GM19025 (cell line): ENCODE measurements at regions not wholly inside any gene's neighbourhood (a gene's known extent, or its start where the extent isn't known, plus 50 kb on each side); places are given as distances from the start of the nearest gene placed in this dataset.
"Not testable (repeated sequence)": the region's sequence is repeated elsewhere in the genome, so short reads cannot be mapped to it uniquely, and the experiment has no call there.

ENCODE experiments used
- ATAC-seq: cut with Tn5 transposase; IDR thresholded peaks from one replicate; pipeline ENCODE4 v1.9.1; 2021; ENCODE audit warnings: mild to moderate bottlenecking, low read depth, moderate library complexity; ENCODE audit not compliant: unreplicated experiment

GRCh38 chr12:67891596-67891995, 97.7 kb upstream of the IFNG-AS1 start:
- no peak for ATAC-seq

GRCh38 chr12:67892259-67893021, 96.8 kb upstream of the IFNG-AS1 start:
- no peak for ATAC-seq

- no peak for ATAC-seq
Measured at GRCh38 chr12:67893022-67893580, 96.1 kb upstream of the IFNG-AS1 start.

GRCh38 chr12:67900418-67900817, 88.8 kb upstream of the IFNG-AS1 start:
- not testable (repeated sequence) for ATAC-seq

GRCh38 chr12:67909091-67909531, 80.1 kb upstream of the IFNG-AS1 start:
- no peak for ATAC-seq

- no peak for ATAC-seq
Measured at GRCh38 chr12:67909681-67910080, 79.6 kb upstream of the IFNG-AS1 start.

- no peak for ATAC-seq
Measured at GRCh38 chr12:67910360-67911274, 78.6 kb upstream of the IFNG-AS1 start.

GRCh38 chr12:67911275-67911600, 78.0 kb upstream of the IFNG-AS1 start:
- ATAC-seq, result no peak

GRCh38 chr12:67911789-67912188, 77.5 kb upstream of the IFNG-AS1 start:
- ATAC-seq, result no peak

GRCh38 chr12:67915335-67915851, 73.9 kb upstream of the IFNG-AS1 start:
- no peak for ATAC-seq

GRCh38 chr12:67916266-67916970, 72.8 kb upstream of the IFNG-AS1 start:
- ATAC-seq, result no peak

GRCh38 chr12:67917811-67918210, 71.4 kb upstream of the IFNG-AS1 start:
- no peak for ATAC-seq

- no peak for ATAC-seq
Measured at GRCh38 chr12:67918441-67918840, 70.8 kb upstream of the IFNG-AS1 start.

GRCh38 chr12:67919406-67919805, 69.8 kb upstream of the IFNG-AS1 start:
- ATAC-seq, result no peak

GRCh38 chr12:67920413-67920812, 68.8 kb upstream of the IFNG-AS1 start:
- no peak for ATAC-seq

- ATAC-seq, result no peak
Measured at GRCh38 chr12:67921286-67921685, 68.0 kb upstream of the IFNG-AS1 start.

- no peak for ATAC-seq
Measured at GRCh38 chr12:67922245-67922644, 67.0 kb upstream of the IFNG-AS1 start.

- ATAC-seq, result no peak
Measured at GRCh38 chr12:67925077-67925476, 64.2 kb upstream of the IFNG-AS1 start.

GRCh38 chr12:67925552-67925951, 63.7 kb upstream of the IFNG-AS1 start:
- no peak for ATAC-seq

- ATAC-seq, result no peak
Measured at GRCh38 chr12:67926063-67926462, 63.2 kb upstream of the IFNG-AS1 start.
